ENCODE measurements at regions not wholly inside any gene's neighbourhood (a gene's known extent, or its start where the extent isn't known, plus 50 kb on each side); places are given as distances from the start of the nearest gene placed in this dataset.

- Histone ChIP-seq H3K27ac (peak overlapping the region; percentile 92 to 99 (median 96)), H3K27me3 (no peaks in the 10 kb centered on the region), H3K4me3 (peak overlapping the region in 3 of 4 donors; percentile 31 to 48 (median 42)), H3K36me3 (no peaks in the 10 kb centered on the region), H3K4me1 (peaks cover 39 to 54% (median 49%) of the 10 kb centered on the region in 3 donors), H3K9me3 (no peaks in the 10 kb centered on the region)
- intact Hi-C loops (cut with DNase I) = loop anchor here in 1 of 3 donors (10.0 kb wide), 1 partner anchor 313 kb away; the partner anchor contains the start of gene IER5L
- ATAC-seq = peak; percentile 4 to 11 (median 7)
- DNase-seq = peak; percentile 63 to 81 (median 68)
- WGBS, 2 donors = 13 to 16% methylated on average over 46 of the region's 46 CpGs
- no peak for FAIRE-seq
- no peak for TF ChIP-seq CTCF (IDR thresholded peaks at IDR 0.05)
These were observed 133.0 kb downstream of the C9orf50 start for GRCh38 chr9:129487658-129488483.

GRCh38 chr9:129486756-129487657 lies 133.9 kb downstream of the C9orf50 start:
- FAIRE-seq (no peak), ATAC-seq (no peak), DNase-seq (peak in 5 of 6 donors; percentile 55 to 65 (median 62))
- Histone ChIP-seq H3K4me3 (no peak overlapping the region), H3K9me3 (no peaks in the 10 kb centered on the region), H3K27ac (peak overlapping the region; percentile 92 to 99 (median 96)), H3K4me1 (peaks cover 35 to 51% (median 48%) of the 10 kb centered on the region in 3 donors), H3K36me3 (no peaks in the 10 kb centered on the region), H3K27me3 (no peaks in the 10 kb centered on the region)
- intact Hi-C loops (cut with DNase I) = loop anchor here in 1 of 3 donors (10.0 kb wide), 1 partner anchor 312 kb away; the partner anchor contains the start of gene IER5L
- no peak for TF ChIP-seq CTCF (IDR thresholded peaks at IDR 0.05)
- WGBS, 2 donors = 61 to 65% methylated on average over 13 of the region's 13 CpGs

GRCh38 chr9:129485145-129485774 lies 135.6 kb downstream of the C9orf50 start:
- Histone ChIP-seq H3K4me3 (no peak overlapping the region), H3K36me3 (no peaks in the 10 kb centered on the region), H3K27me3 (no peaks in the 10 kb centered on the region), H3K4me1 (peaks cover 34 to 49% (median 43%) of the 10 kb centered on the region in 3 donors), H3K9me3 (no peaks in the 10 kb centered on the region), H3K27ac (peak overlapping the region in 2 of 4 donors; percentile 100)
- ATAC-seq = no peak
- peak in 1 of 6 donors; percentile 58 for DNase-seq
- FAIRE-seq = no peak
- 86 to 91% methylated on average over 9 of the region's 9 CpGs for WGBS, 2 donors
- TF ChIP-seq CTCF (IDR thresholded peaks at IDR 0.05) = no peak
- intact Hi-C loops (cut with DNase I) = loop anchor here in 1 of 3 donors (10.0 kb wide), 1 partner anchor 310 kb away; the partner anchor contains the start of gene IER5L

GRCh38 chr9:129484352-129485000 lies 136.4 kb downstream of the C9orf50 start:
- H3K4me1 ChIP-seq = peaks cover 34 to 49% (median 43%) of the 10 kb centered on the region in 3 donors
- intact Hi-C loops (cut with DNase I) = loop anchor here in 1 of 3 donors (10.0 kb wide), 1 partner anchor 310 kb away; the partner anchor contains the start of gene IER5L
- H3K4me3 ChIP-seq = no peak overlapping the region
- no peaks in the 10 kb centered on the region for H3K9me3 ChIP-seq
- DNase-seq = peak in 1 of 6 donors; percentile 53
- peak overlapping the region; percentile 99 to 100 (median 100) for H3K27ac ChIP-seq
- no peaks in the 10 kb centered on the region for H3K27me3 ChIP-seq
- ATAC-seq = no peak
- WGBS, 2 donors = 73 to 76% methylated on average over 11 of the region's 11 CpGs
- H3K36me3 ChIP-seq = no peaks in the 10 kb centered on the region
- FAIRE-seq = no peak
- TF ChIP-seq CTCF (IDR thresholded peaks at IDR 0.05) = no peak
